HCT116 (cell line): ENCODE measurements at regions not wholly inside any gene's neighbourhood (a gene's known extent, or its start where the extent isn't known, plus 50 kb on each side); places are given as distances from the start of the nearest gene placed in this dataset.

Source experiments
- ATAC-seq: fragments of 200-7000 bp; cut with Tn5 transposase; 2 replicates; pipeline ENCODE4 v1.9.1; 2020; ENCODE audit warnings: mild to moderate bottlenecking, moderate library complexity
- BruUV-seq: library from RNA; stranded (reverse); fragments of 400-500 nt; replicated peaks from 2 replicates; lab custom pipeline; 2021; lab: Mats Ljungman, UMichigan
- CTCF ChIA-PET: fragments of 300-600 bp; sonication (Branson Sonifier 250); formaldehyde crosslinking; loops from one replicate; lab custom pipeline; 2021; ENCODE audit warnings: antibody characterized with exemption; lab: Charles Lee
- POLR2A ChIA-PET: fragments of 300-600, 350-600 bp; sonication (Branson Sonifier 250); formaldehyde crosslinking; loops from one replicate; lab custom pipeline; 2021; ENCODE audit warnings: antibody characterized with exemption; lab: Charles Lee
- RAD21 ChIA-PET, 2 experiments: fragments of 300-600 bp; sonication (Branson Sonifier 250); formaldehyde crosslinking; loops; one replicate each; lab custom pipeline; 2023; ENCODE audit warnings: low total read pairs in 2 of 2; ENCODE audit not compliant: uncharacterized antibody in 2 of 2, unreplicated experiment in 2 of 2, low non-redundant PET in 1 of 2; lab: Charles Lee
- DNase-seq: peaks from one replicate; pipeline ENCODE4 v3.0.0-alpha.2; 2010; ENCODE audit warnings: low read depth, low spot score
- H2AFZ ChIP-seq: fragments of 200-600 bp; shearing (Covaris generic), sonication (generic); 2 replicates; pipeline ENCODE4 v1.6.1; 2017; ENCODE audit warnings: low read depth, mixed run types, mixed read lengths, antibody characterized with exemption, low read length; ENCODE audit not compliant: poor library complexity, severe bottlenecking
- H3K27ac ChIP-seq: 2 replicates; pipeline ENCODE4 v1.5.1; 2012; ENCODE audit warnings: low read depth, low read length
- H3K27me3 ChIP-seq: fragments of 200-600 bp; sonication (generic); 2 replicates; pipeline ENCODE4 v1.6.1; 2016; ENCODE audit warnings: mixed run types, low read length, mixed read lengths; ENCODE audit not compliant: insufficient read depth
- H3K36me3 ChIP-seq, 2 experiments: fragments of 200-500 bp in 1 of 2; fragments of 200-600 bp in 1 of 2; sonication (Bioruptor generic) in 1 of 2; sonication (generic) in 1 of 2; 2 replicates each; pipeline versions ENCODE4 v1.5.1 to v1.6.1; 2014 to 2016; ENCODE audit warnings: low read length in 2 of 2, inconsistent platforms in 1 of 2, mixed read lengths in 1 of 2, mixed run types in 1 of 2; ENCODE audit not compliant: insufficient read depth in 2 of 2, control insufficient read depth in 1 of 2
- H3K4me1 ChIP-seq, 2 experiments: fragments of 200-600 bp in 1 of 2; sonication (generic) in 1 of 2; 2 replicates each; pipeline versions ENCODE4 v1.5.1 to v1.6.1; 2012 to 2017; ENCODE audit warnings: low read length in 2 of 2, inconsistent platforms in 1 of 2, mild to moderate bottlenecking in 1 of 2, mixed read lengths in 1 of 2, mixed run types in 1 of 2, moderate library complexity in 1 of 2; ENCODE audit not compliant: insufficient read depth in 2 of 2, control insufficient read depth in 1 of 2
- H3K4me2 ChIP-seq: fragments of 200-600 bp; sonication (generic); 2 replicates; pipeline ENCODE4 v1.6.1; 2017; ENCODE audit warnings: mixed run types, low read length, mixed read lengths
- H3K4me3 ChIP-seq, 2 experiments: fragments of 200-600 bp in 1 of 2; sonication (generic) in 1 of 2; replicated peaks in 1 of 2; 2 replicates each; pipeline ENCODE4 v1.5.1; 2011 to 2016; ENCODE audit warnings: low read length in 2 of 2, control low read depth in 1 of 2, low read depth in 1 of 2, mild to moderate bottlenecking in 1 of 2, mixed read lengths in 1 of 2, mixed run types in 1 of 2
- H3K79me2 ChIP-seq: fragments of 200-600 bp; sonication (generic); 2 replicates; pipeline ENCODE4 v1.6.1; 2017; ENCODE audit warnings: mild to moderate bottlenecking, mixed run types, low read length, moderate library complexity, mixed read lengths; ENCODE audit not compliant: insufficient read depth
- H3K9ac ChIP-seq: fragments of 200-600 bp; sonication (generic); 2 replicates; pipeline ENCODE4 v1.6.1; 2016; ENCODE audit warnings: low read length, mixed read lengths
- H3K9me2 ChIP-seq: fragments of 200-600 bp; sonication (generic), shearing (Covaris generic); 2 replicates; pipeline ENCODE4 v1.6.1; 2017; ENCODE audit warnings: mixed run types, mild to moderate bottlenecking, moderate library complexity; ENCODE audit not compliant: insufficient read depth
- H3K9me3 ChIP-seq, 2 experiments: fragments of 200-500 bp in 1 of 2; fragments of 200-600 bp in 1 of 2; sonication (Bioruptor generic) in 1 of 2; sonication (generic) in 1 of 2; 2 replicates each; pipeline ENCODE4 v1.6.1; 2014 to 2017; ENCODE audit warnings: low read length in 2 of 2, mixed read lengths in 2 of 2, inconsistent platforms in 1 of 2, low read depth in 1 of 2, mild to moderate bottlenecking in 1 of 2, mixed run types in 1 of 2, moderate library complexity in 1 of 2; ENCODE audit not compliant: control insufficient read depth in 1 of 2, insufficient read depth in 1 of 2
- H4K20me1 ChIP-seq: fragments of 200-600 bp; sonication (generic), shearing (Covaris generic); 2 replicates; pipeline ENCODE4 v1.6.1; 2017; ENCODE audit warnings: mixed run types, mild to moderate bottlenecking, moderate library complexity; ENCODE audit not compliant: insufficient read depth
- CBX3 ChIP-seq: IDR thresholded peaks from 2 replicates; pipeline ENCODE4 v1.6.1; 2012; ENCODE audit warnings: low read depth
- EGR1 ChIP-seq: IDR thresholded peaks from 2 replicates; pipeline ENCODE4 v1.6.1; 2012; ENCODE audit warnings: low read depth
- ELF1 ChIP-seq: IDR thresholded peaks from 2 replicates; pipeline ENCODE4 v1.6.1; 2012; ENCODE audit warnings: low read depth, borderline replicate concordance
- FOSL1 ChIP-seq: IDR thresholded peaks from 2 replicates; pipeline ENCODE4 v1.6.1; 2012; ENCODE audit warnings: low read depth
- POLR2A ChIP-seq: IDR thresholded peaks from 2 replicates; pipeline ENCODE4 v1.7.0; 2011; ENCODE audit warnings: borderline replicate concordance; ENCODE audit not compliant: insufficient read depth, insufficient read length; ENCODE audit errors: extremely low read depth
- SRF ChIP-seq: IDR thresholded peaks from 2 replicates; pipeline ENCODE4 v1.6.1; 2012; ENCODE audit warnings: low read depth
- TCF7L2 ChIP-seq: IDR thresholded peaks from 2 replicates; pipeline ENCODE4 v1.7.0; 2011; ENCODE audit warnings: borderline replicate concordance, inconsistent platforms; ENCODE audit not compliant: insufficient read depth, insufficient read length; ENCODE audit errors: extremely low read depth
- ZBTB33 ChIP-seq: IDR thresholded peaks from 2 replicates; pipeline ENCODE4 v1.6.1; 2011; ENCODE audit warnings: mild to moderate bottlenecking, low read length, moderate library complexity; ENCODE audit not compliant: insufficient replicate concordance; ENCODE audit errors: extremely low read depth
- ZFX ChIP-seq: fragments of 450-650 bp; IDR thresholded peaks from 2 replicates; pipeline ENCODE4 v1.6.1; 2017
- intact Hi-C: fragments of 100-400 bp; cut with micrococcal nuclease; formaldehyde crosslinking; loops from 2 replicates; pipeline ENCODE4 v1.10.0; 2022
- TF ChIP-seq, protein P1 (sequence below), 3 experiments: fragments of 200-600 bp in 1 of 3; sonication (generic) in 1 of 3; IDR thresholded peaks in 2 of 3; conservative IDR thresholded peaks in 1 of 3; 2 replicates each; pipeline ENCODE4 v1.5.1; 2012 to 2017; ENCODE audit warnings: low read depth in 2 of 3, low read length in 2 of 3, antibody characterized with exemption in 1 of 3, borderline replicate concordance in 1 of 3, control low read depth in 1 of 3, mild to moderate bottlenecking in 1 of 3, mixed read lengths in 1 of 3, mixed run types in 1 of 3, moderate library complexity in 1 of 3; ENCODE audit not compliant: insufficient read depth in 1 of 3
- TF ChIP-seq, protein P2 (sequence below): IDR thresholded peaks from 2 replicates; pipeline ENCODE4 v1.6.1; 2012; ENCODE audit warnings: low read depth

GRCh38 chr11:69553416-69554357, 72.2 kb downstream of the LINC01488 start:
- Histone ChIP-seq H3K36me3 (no peaks in the 10 kb centered on the region), H3K9me3 (no peaks in the 10 kb centered on the region; a peak in 2 of 4 replicates), H2AFZ (no peak overlapping the region), H3K4me3 (no peak overlapping the region), H3K4me2 (no peak overlapping the region)
- no peak for DNase-seq
- TF ChIP-seq EGR1 (no peak), ZBTB33 (no peak), CBX3 (no peak), SRF (no peak), ZFX (no peak), ELF1 (no peak), TCF7L2 (no peak), FOSL1 (no peak), POLR2A (no peak)
- TF ChIP-seq, protein P1, sequence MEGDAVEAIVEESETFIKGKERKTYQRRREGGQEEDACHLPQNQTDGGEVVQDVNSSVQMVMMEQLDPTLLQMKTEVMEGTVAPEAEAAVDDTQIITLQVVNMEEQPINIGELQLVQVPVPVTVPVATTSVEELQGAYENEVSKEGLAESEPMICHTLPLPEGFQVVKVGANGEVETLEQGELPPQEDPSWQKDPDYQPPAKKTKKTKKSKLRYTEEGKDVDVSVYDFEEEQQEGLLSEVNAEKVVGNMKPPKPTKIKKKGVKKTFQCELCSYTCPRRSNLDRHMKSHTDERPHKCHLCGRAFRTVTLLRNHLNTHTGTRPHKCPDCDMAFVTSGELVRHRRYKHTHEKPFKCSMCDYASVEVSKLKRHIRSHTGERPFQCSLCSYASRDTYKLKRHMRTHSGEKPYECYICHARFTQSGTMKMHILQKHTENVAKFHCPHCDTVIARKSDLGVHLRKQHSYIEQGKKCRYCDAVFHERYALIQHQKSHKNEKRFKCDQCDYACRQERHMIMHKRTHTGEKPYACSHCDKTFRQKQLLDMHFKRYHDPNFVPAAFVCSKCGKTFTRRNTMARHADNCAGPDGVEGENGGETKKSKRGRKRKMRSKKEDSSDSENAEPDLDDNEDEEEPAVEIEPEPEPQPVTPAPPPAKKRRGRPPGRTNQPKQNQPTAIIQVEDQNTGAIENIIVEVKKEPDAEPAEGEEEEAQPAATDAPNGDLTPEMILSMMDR (IDR thresholded peaks at IDR 0.05 in 2 of 3, conservative IDR thresholded peaks at IDR 0.05 in 1 of 3; ENCODE audit: borderline replicate concordance in 1 of 3, insufficient read depth in 1 of 3, low read depth in 2 of 3, low read length in 2 of 3), result no peak
- TF ChIP-seq, protein P2, sequence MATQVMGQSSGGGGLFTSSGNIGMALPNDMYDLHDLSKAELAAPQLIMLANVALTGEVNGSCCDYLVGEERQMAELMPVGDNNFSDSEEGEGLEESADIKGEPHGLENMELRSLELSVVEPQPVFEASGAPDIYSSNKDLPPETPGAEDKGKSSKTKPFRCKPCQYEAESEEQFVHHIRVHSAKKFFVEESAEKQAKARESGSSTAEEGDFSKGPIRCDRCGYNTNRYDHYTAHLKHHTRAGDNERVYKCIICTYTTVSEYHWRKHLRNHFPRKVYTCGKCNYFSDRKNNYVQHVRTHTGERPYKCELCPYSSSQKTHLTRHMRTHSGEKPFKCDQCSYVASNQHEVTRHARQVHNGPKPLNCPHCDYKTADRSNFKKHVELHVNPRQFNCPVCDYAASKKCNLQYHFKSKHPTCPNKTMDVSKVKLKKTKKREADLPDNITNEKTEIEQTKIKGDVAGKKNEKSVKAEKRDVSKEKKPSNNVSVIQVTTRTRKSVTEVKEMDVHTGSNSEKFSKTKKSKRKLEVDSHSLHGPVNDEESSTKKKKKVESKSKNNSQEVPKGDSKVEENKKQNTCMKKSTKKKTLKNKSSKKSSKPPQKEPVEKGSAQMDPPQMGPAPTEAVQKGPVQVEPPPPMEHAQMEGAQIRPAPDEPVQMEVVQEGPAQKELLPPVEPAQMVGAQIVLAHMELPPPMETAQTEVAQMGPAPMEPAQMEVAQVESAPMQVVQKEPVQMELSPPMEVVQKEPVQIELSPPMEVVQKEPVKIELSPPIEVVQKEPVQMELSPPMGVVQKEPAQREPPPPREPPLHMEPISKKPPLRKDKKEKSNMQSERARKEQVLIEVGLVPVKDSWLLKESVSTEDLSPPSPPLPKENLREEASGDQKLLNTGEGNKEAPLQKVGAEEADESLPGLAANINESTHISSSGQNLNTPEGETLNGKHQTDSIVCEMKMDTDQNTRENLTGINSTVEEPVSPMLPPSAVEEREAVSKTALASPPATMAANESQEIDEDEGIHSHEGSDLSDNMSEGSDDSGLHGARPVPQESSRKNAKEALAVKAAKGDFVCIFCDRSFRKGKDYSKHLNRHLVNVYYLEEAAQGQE, result no peak
- TF ChIP-seq, all 23 proteins: peak for 0
- BruUV-seq, result no TSS peak
- no peaks in the 10 kb centered on the region for H3K4me1 ChIP-seq
- POLR2A ChIA-PET, result no interaction called here
- H4K20me1 ChIP-seq, result no peaks in the 10 kb centered on the region
- H3K27me3 ChIP-seq, result no peaks in the 10 kb centered on the region
- intact Hi-C loops, result no loop called here
- no peaks in the 10 kb centered on the region for H3K79me2 ChIP-seq
- ATAC-seq, result no peak
- no peak overlapping the region for H3K9ac ChIP-seq
- RAD21 ChIA-PET, result no interaction called here
- no peaks in the 10 kb centered on the region for H3K9me2 ChIP-seq
- CTCF ChIA-PET, result no interaction called here
- no peak overlapping the region for H3K27ac ChIP-seq
